GM18519 (cell line): ENCODE measurements at regions not wholly inside any gene's neighbourhood (a gene's known extent, or its start where the extent isn't known, plus 50 kb on each side); places are given as distances from the start of the nearest gene placed in this dataset.

Experiments
- ATAC-seq: cut with Tn5 transposase; IDR thresholded peaks from one replicate; pipeline ENCODE4 v1.9.1; 2021; ENCODE audit warnings: mild to moderate bottlenecking, moderate library complexity; ENCODE audit not compliant: unreplicated experiment, low FRiP score

DNA sequence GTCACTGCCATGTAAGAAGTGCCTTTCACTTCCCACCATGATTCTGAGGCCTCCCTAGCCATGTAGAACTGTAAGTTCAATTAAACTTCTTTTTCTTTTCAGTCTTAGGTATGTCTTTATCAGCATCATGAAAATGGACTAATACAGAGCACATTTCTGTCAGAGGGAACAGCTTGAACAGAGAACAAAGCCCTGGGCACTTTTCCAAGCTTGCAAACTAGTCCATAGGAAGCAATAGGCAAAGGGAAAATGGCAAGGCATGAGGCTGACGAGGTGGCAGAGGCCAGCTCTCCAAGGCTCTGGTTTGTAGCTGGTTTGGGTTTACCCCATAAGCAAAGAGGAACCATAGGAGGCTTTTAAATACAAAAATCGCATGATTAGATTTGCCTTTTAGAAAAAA lies 185.1 kb upstream of the HDDC2 start:
- ATAC-seq = no peak

- no peak for ATAC-seq
Measured at GRCh38 chr6:125489579-125490285, 188.0 kb upstream of the HDDC2 start.

DNA sequence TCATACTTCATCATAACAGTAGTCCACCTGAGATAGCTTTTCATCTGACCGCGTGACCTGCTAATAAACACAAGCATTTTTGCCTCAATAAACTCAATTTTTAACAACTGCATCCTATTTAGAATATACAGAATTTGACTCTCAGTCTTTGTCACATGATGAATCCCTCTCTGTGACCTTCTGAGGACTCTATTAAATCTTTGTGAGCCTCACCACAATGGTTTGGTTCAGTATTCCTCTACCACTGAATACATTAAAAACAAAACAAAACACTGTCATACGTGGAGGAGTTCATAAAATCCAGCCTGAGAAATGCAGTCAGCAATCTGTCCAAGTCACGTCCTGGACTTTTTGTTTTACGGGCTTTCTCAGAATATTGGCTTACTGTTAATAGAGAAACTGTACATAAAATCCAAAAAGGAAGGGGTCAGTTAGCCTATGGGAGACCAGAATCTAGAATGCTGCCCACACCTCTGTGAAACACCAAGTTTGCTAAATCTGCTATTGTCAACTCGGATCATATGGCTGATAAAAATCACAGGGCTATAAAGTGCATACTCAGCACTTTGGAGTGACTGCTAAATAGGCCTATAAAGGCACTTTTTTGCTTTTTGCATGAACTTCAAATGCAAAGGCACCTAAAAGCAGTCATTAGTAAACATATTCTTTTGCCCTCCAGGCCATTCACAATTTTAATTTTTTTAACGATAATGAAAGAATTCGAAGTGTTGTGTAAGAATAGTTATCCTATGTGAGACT lies 190.3 kb upstream of the HDDC2 start:
- ATAC-seq = no peak

DNA sequence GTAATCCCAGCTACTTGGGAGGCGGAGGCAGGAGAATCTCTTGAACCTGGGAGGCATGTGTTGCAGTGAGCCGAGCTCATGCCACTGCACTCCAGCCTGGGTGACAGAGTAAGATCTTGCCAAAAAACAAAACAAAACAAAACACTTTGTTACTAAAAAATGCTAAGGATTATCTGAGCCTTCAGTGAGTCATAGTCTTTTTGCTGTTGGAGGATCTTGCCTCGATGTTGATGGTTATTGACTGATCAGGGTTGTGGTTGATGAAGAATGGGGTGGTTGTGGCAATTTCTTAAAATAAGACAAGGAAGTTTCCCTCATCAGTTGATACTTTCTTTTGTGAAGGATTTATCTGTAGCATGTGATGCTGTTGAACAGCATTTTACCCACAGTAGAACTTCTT lies 196.8 kb upstream of the HDDC2 start:
- ATAC-seq = no peak

DNA sequence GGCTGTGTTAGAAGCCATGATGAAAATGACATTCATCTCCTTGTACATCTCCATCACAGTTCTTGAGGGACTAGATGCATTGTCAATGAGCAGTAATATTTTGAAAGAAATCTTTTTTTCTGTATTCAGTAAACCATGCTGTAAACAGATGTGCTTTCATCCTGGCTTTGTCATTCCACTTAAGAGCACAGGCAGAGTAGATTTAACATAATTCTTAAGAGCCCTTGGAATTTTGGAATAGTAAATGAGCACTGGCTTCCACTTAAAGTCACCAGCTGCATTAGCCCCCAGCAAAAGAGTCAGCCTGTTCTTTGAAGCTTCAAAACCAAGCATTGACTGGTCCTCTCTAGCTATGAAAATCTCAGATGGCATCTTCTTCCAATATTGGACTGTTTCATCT lies 197.8 kb upstream of the HDDC2 start:
- ATAC-seq = no peak

DNA sequence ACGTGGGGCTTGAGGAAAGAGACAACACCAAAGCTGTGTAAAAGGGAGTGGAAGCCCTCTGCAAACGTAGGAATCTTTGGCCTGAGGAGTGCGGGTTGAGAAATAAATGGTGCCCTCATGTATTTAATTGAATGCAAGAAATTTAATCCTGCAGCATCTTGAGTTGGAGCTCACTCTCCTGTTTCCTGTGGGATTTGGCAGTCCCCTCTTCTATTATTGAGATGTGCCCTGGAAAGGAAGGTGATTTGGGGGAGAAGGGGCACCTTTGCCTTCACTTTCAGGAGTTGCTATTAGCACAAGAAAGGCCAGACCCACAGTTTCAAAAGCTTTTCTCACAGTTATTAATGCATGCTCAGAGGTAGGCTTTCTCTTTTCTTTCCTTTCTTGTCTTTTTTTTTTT lies 201.4 kb upstream of the HDDC2 start:
- no peak for ATAC-seq

DNA sequence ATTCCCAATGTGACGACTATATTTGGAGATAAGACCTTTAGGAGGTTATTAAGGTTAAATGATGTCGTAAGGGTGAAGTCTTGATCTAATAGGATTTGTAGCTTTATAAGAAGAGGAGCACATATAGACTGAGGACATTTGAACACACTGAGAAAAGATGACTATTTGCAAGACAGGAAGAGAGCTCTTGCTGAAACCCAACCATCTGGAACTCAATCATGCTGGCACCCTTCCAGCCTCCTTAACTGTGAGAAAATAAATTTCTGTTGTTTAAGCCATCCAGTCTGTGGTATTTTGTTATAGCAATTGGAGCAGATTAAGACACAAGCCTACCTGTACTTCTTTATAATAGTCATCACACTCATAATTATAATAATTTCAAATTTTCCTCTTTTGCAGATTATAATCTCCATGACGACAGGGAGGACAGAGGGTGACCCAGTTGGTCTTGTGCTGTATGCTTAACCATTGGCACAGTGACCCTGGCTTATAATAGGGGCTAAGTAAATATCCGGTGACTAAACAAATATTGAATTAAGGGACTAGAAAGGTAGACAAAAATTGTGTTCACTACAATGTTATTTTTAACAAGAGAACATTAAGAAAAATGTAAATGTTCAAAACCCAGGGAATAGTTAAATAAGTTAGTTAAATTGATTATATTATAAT lies 206.4 kb upstream of the HDDC2 start:
- ATAC-seq = peak; percentile 45

DNA sequence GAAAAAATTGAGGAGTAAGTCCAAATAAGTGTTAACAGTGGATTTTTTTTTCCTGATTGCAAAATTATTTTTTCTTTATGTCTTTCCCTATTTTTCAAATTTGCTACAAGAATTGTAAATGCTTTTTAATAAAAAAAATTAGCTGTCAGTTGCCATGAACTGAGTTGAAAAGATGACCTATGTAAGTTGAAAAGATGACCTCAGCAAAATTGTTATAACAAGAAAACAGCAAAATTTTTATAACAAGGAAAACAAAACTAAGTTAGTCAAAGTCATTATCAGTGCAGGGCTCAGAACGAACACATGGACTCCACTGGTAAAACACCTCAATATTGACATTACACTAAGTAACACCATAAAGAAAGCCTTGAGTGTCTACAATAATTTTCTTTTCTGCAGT lies 207.0 kb upstream of the HDDC2 start:
- no peak for ATAC-seq

DNA sequence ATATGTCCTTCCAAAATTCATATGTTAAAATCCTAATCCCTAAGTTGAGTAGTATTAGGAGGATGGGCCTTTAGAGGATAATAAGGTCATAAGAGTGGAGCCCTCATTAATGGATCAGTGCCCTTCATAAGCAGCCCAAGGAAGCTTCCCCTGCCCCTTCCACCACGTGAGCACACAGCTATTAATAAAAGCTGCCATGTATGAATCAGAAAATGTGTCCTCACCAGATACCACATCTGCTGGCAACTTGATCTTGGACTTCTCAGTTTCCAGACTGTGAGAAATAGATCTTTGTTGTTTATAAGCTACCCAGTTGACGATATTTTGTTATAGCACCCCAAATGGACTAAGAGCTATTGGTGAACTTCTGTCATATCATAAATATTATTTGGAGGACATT lies 207.7 kb upstream of the HDDC2 start:
- no peak for ATAC-seq

- no peak for ATAC-seq
Measured at GRCh38 chr6:125510405-125510804, 208.6 kb upstream of the HDDC2 start.

DNA sequence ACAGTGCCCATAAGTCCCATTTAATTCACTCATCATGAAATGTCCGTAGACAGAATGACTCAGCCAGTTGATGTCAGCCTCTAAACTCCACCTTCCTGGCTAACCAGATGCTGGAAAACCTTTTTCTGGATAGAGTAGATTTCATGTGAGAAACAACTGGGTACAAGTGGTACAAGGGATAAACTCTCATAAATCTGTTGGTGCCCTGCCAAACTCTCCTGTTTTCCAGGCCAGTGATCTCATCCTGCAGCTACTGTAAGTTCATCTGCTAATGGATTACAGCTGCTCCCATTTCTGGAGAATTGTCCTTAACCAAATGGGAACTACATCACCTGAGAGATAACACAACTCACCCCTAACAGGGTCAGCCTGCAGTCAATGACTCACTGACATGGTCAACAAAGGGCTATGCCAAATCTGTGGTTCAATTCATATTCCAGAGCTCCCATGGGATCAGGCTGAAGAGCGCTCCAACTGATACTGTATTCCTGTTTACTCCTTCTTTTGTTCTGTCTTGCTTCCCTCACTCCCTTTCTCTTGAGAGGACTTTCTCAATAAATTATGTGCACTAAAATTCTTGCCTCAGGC lies 210.1 kb upstream of the HDDC2 start:
- ATAC-seq = no peak

- peak; percentile 58 for ATAC-seq
Measured at GRCh38 chr6:125512621-125513020, 210.9 kb upstream of the HDDC2 start.

- no peak for ATAC-seq
Measured at GRCh38 chr6:125513978-125514377, 212.2 kb upstream of the HDDC2 start.

DNA sequence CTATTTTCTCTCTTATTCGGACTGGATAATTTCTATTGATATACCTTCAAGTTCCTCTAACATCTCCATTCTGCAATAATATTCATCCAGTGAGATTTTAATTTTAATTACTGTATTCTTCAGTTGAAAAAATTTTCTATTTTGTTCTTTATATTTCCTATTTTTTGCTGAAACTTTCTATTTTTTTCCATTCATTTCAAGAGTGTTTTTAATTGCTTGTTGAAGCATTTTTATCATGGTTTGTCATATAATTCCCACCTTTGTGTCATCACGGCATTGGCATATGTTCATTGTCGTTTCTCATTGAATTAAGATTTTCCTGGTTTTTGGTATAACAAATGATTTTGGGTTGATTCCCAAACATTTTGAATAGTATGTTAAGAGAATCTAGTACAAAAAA lies 214.9 kb upstream of the HDDC2 start:
- no peak for ATAC-seq

DNA sequence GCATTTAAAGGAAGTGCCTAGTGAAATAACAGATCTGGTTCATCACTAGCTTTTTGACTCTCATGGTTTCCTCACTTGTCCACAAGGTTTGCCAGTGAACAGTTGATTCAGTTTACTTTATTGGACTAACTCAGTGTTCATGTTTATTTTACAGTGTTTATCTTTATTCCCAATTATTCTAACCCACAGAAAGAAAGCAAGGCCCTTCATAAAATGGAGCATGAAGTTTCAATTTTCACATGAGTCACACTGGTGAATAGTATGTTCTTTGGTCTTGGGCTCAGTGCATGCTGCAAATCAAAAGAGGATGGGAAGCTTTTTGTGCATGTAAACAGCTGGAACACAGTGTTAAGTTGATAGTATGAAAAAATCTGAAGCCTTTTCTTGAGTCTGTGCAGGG lies 217.6 kb upstream of the HDDC2 start:
- ATAC-seq = no peak

GRCh38 chr6:125524356-125524755 lies 222.6 kb upstream of the HDDC2 start:
- no peak for ATAC-seq

GRCh38 chr6:125526007-125526720 lies 223.3 kb upstream of the HEY2 start:
- no peak for ATAC-seq

DNA sequence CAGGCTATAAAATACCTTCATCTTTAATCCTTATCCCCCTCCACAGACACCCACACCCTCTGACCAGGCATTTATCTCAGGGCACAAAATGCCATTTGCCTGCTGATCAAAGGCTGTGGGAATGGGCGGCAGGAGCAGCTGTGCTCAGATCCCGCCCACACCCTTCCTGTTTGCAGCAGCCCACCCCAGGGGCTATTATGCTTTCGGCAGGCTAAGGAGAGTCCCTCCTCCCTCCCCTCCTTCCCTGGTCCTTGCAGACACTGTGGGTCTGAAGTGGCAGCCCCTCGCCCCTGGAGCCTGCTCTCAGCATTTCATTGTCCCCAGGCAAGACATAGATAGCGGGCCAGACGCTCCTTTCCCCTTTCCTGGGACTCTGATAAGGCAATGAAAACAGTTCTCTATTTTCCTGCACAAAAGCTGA lies 220.8 kb upstream of the HEY2 start:
- no peak for ATAC-seq

- ATAC-seq = no peak
Measured at GRCh38 chr6:125529061-125529460, 220.4 kb upstream of the HEY2 start.

GRCh38 chr6:125533710-125534397 lies 215.6 kb upstream of the HEY2 start:
- no peak for ATAC-seq
